ENCODE measurements at regions not wholly inside any gene's neighbourhood (a gene's known extent, or its start where the extent isn't known, plus 50 kb on each side); places are given as distances from the start of the nearest gene placed in this dataset.

GRCh38 chr9:91103931-91104330, 257.8 kb downstream of the AUH start (continued):
- no peak for TF ChIP-seq TOX (CRISPR knock-in tag; IDR thresholded peaks at IDR 0.05; ENCODE audit: borderline replicate concordance)
- no peak for TF ChIP-seq ZFP3 (CRISPR knock-in tag; IDR thresholded peaks at IDR 0.05)
- no peak for TF ChIP-seq GLIS3 (CRISPR knock-in tag; IDR thresholded peaks at IDR 0.05)
- TF ChIP-seq, protein P1, sequence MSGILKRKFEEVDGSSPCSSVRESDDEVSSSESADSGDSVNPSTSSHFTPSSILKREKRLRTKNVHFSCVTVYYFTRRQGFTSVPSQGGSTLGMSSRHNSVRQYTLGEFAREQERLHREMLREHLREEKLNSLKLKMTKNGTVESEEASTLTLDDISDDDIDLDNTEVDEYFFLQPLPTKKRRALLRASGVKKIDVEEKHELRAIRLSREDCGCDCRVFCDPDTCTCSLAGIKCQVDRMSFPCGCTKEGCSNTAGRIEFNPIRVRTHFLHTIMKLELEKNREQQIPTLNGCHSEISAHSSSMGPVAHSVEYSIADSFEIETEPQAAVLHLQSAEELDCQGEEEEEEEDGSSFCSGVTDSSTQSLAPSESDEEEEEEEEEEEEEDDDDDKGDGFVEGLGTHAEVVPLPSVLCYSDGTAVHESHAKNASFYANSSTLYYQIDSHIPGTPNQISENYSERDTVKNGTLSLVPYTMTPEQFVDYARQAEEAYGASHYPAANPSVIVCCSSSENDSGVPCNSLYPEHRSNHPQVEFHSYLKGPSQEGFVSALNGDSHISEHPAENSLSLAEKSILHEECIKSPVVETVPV (CRISPR knock-in tag; IDR thresholded peaks at IDR 0.05), result no peak
- no peak for TF ChIP-seq ZNF8 (CRISPR knock-in tag; IDR thresholded peaks at IDR 0.05)

DNA sequence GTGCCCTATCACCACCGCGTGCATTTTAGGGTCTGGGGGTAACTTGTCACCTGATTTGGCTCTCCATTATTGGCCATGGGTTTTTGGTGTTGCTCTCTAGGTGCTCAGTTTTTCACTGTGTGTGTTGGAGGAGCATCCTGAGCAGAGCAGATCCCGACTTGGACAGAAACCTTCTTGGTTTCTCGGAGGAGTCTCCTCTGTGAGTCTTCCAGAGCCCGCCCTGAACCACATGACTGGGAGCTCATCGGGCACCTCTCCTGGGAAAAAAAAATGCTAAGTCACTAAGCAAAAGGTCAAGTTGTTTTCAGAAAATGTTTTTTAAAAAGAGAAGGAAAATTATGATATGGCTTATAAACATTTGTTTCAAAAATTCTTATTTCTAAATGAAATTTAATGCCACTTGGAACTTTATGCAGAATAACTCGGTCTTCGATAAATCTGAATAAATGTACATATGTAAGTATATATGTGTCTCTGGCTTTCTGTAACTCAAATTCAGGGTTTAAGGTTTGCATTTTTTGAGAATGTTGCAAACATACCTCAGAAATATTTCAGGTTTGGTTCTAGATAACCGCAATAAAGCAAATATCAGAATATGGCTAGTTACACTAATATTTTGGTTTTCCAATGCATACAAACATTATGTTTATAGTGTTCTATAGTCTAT, 255.2 kb downstream of the AUH start:
- TF ChIP-seq ESRRG (CRISPR knock-in tag; IDR thresholded peaks at IDR 0.05) (no peak), TOX (CRISPR knock-in tag; IDR thresholded peaks at IDR 0.05; ENCODE audit: borderline replicate concordance) (no peak), ZNF8 (CRISPR knock-in tag; IDR thresholded peaks at IDR 0.05) (no peak), POU6F1 (CRISPR knock-in tag; IDR thresholded peaks at IDR 0.05; ENCODE audit: borderline replicate concordance, low read depth) (no peak), CSDC2 (CRISPR knock-in tag; IDR thresholded peaks at IDR 0.05) (no peak)
- TF ChIP-seq, protein P2, sequence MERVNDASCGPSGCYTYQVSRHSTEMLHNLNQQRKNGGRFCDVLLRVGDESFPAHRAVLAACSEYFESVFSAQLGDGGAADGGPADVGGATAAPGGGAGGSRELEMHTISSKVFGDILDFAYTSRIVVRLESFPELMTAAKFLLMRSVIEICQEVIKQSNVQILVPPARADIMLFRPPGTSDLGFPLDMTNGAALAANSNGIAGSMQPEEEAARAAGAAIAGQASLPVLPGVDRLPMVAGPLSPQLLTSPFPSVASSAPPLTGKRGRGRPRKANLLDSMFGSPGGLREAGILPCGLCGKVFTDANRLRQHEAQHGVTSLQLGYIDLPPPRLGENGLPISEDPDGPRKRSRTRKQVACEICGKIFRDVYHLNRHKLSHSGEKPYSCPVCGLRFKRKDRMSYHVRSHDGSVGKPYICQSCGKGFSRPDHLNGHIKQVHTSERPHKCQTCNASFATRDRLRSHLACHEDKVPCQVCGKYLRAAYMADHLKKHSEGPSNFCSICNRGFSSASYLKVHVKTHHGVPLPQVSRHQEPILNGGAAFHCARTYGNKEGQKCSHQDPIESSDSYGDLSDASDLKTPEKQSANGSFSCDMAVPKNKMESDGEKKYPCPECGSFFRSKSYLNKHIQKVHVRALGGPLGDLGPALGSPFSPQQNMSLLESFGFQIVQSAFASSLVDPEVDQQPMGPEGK (CRISPR knock-in tag; IDR thresholded peaks at IDR 0.05; ENCODE audit: borderline replicate concordance), result no peak
- TF ChIP-seq, protein P1 (CRISPR knock-in tag; IDR thresholded peaks at IDR 0.05), result no peak
- no peak for ATAC-seq

- no peak for ATAC-seq
- TF ChIP-seq CREB5 (CRISPR knock-in tag; IDR thresholded peaks at IDR 0.05; ENCODE audit: low read depth) (no peak), ARNTL (CRISPR knock-in tag; IDR thresholded peaks at IDR 0.05; ENCODE audit: borderline replicate concordance, low read depth) (no peak), ZNF565 (CRISPR knock-in tag; conservative IDR thresholded peaks at IDR 0.05; ENCODE audit: low read depth) (no peak), ISL1 (CRISPR knock-in tag; IDR thresholded peaks at IDR 0.05) (no peak), TOX (CRISPR knock-in tag; IDR thresholded peaks at IDR 0.05; ENCODE audit: borderline replicate concordance) (no peak), GLIS3 (CRISPR knock-in tag; IDR thresholded peaks at IDR 0.05) (no peak), BACH2 (CRISPR knock-in tag; IDR thresholded peaks at IDR 0.05; ENCODE audit: borderline replicate concordance) (no peak), TCF4 (CRISPR knock-in tag; IDR thresholded peaks at IDR 0.05; ENCODE audit: borderline replicate concordance) (no peak), TSHZ2 (CRISPR knock-in tag; IDR thresholded peaks at IDR 0.05) (no peak), ZNF70 (CRISPR knock-in tag; IDR thresholded peaks at IDR 0.05) (no peak), PPARA (CRISPR knock-in tag; IDR thresholded peaks at IDR 0.05; ENCODE audit: borderline replicate concordance) (no peak), RARB (CRISPR knock-in tag; IDR thresholded peaks at IDR 0.05) (no peak), POU6F1 (CRISPR knock-in tag; IDR thresholded peaks at IDR 0.05; ENCODE audit: borderline replicate concordance, low read depth) (no peak), OSR1 (CRISPR knock-in tag; IDR thresholded peaks at IDR 0.05) (no peak), ZC3H10 (CRISPR knock-in tag; IDR thresholded peaks at IDR 0.05) (no peak)
- TF ChIP-seq, protein P2 (CRISPR knock-in tag; IDR thresholded peaks at IDR 0.05; ENCODE audit: borderline replicate concordance), result no peak
Measured at GRCh38 chr9:91111226-91111625, 250.5 kb downstream of the AUH start.
